Left ventricle myocardium superior (tissue), 1 donor: ENCODE measurements at regions not wholly inside any gene's neighbourhood (a gene's known extent, or its start where the extent isn't known, plus 50 kb on each side); places are given as distances from the start of the nearest gene placed in this dataset.
"Not testable (repeated sequence)": the region's sequence is repeated elsewhere in the genome, so short reads cannot be mapped to it uniquely, and the experiment has no call there.

Experiments
- ATAC-seq: fragments of 200-7000 bp; cut with Tn5 transposase; one replicate; pipeline ENCODE4 v1.9.1; 2020; ENCODE audit warnings: mild to moderate bottlenecking, moderate library complexity
- DNase-seq: peaks from one replicate; pipeline ENCODE4 v3.0.0-alpha.2; 2020
- intact Hi-C: fragments of 100-400 bp; cut with micrococcal nuclease; formaldehyde crosslinking; loops from one replicate; pipeline ENCODE4 v1.11.0; 2022
- donor health status: DM: no; HTN: yes; CAD: no; lungs with severe emphysema.

DNA sequence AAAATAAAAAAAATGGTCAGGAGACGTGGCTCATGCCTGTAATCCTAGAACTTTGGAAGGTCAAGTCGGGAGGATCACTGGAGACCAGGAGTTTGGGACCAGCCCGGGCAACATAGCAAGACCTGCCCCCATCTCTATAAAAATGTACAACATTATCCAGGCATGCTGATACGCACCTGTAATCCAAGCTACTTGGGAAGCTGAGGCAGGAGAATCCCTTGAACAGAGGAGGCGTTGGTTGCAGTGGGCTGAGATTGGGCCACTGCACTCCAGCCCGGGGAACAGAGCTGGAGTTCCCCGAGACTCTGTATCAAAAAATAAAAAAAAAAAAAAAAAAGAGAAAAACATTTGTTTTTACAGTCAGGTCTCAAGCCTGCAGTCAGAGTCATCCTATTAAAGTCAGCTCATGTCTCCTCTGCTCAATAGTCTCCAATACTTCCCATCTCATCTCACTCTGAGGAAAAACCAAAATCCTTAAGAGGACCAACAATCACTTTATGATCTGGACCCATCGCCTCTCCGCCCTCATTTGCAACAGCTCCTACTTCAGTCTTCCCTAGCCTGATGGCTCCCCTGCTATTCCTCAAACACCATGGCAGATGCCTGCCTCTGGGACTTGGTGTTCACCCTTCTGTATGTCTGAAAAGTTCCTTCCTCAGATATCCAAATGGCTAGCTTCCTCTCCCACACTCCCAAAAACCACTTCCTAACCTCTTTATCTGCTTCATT, 4796.6 kb upstream of the OR11H1 start:
- intact Hi-C loops, DNase-seq, ATAC-seq: not testable (repeated sequence)

DNA sequence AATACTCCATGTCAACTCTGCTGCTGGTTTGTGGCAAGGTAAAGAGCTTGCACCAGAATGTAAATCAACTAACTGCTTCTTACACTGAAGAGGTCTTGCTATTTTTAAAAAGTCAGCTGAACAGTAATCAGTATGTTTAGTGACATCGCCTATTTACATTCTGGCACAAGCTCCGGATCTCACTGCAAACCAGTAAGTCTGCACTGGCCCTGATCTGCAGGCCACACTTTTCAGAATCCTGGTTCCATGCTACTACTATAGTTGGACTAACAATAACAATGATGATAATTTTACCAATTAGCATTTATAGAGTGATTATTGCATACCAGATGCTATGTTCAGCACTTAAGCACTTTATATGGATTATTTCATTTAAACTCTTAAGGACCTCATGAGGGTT, 4792.9 kb upstream of the OR11H1 start:
- DNase-seq, intact Hi-C loops: not testable (repeated sequence)
- peak; percentile 30 for ATAC-seq

DNA sequence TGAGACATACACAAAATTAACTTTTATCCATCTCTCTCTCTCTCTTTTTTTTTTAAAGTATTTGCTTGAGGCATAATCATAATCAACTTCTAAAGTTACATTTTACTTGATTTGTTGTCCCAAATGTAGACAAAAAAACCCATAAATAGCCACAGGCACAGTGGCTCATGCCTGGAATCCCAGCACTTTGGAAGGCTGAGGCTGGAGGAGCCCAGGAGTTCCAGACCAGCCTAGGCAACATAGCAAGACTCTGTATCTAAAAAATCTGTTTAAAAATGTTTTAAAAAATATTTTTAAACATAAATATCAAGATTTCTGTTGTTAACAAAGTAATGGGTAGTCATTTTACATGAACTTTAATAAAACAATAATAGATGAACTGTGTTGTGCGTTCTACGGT, 4791.1 kb upstream of the OR11H1 start:
- intact Hi-C loops, ATAC-seq, DNase-seq: not testable (repeated sequence)

DNA sequence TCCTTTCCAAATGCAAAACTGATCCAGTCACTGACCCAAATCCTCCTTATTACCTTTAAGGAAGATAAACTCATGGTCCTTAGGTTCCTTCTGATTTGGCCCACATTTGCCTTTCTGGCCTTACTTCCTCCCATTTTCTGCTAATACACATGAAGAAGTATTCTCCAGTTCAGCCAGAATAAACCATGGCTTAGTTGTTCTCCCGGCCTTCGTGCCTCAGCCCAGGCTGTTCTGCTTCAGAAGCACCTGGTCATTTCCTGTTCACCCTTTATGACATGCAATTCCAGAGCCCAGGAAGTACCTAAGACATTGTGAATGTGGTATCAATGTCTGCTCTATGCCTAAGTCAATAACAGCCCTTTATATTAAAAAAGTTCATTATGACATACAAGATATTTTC, 4790.1 kb upstream of the OR11H1 start:
- DNase-seq, intact Hi-C loops, ATAC-seq: not testable (repeated sequence)

DNA sequence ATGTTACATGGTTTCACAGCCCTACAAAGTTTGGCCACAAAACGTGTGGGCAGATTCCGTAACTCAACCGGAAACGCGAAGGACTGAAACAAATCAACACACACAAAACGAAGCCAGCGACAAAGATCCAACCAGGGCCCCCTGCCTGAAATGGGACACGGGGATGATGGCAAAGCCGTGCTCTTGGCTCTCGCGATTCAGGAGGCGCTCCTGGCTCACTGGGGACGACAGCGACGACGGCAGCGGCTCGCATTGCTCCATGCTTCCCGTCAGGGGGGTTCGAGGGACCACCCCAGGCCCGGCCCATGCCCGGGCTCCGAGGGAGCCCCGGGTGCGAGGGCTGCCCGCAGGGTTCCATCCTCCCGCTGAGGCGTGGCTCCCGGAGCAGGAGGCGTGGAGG, 4786.8 kb upstream of the OR11H1 start:
- no peak for ATAC-seq
- peak; percentile 40 for DNase-seq

DNA sequence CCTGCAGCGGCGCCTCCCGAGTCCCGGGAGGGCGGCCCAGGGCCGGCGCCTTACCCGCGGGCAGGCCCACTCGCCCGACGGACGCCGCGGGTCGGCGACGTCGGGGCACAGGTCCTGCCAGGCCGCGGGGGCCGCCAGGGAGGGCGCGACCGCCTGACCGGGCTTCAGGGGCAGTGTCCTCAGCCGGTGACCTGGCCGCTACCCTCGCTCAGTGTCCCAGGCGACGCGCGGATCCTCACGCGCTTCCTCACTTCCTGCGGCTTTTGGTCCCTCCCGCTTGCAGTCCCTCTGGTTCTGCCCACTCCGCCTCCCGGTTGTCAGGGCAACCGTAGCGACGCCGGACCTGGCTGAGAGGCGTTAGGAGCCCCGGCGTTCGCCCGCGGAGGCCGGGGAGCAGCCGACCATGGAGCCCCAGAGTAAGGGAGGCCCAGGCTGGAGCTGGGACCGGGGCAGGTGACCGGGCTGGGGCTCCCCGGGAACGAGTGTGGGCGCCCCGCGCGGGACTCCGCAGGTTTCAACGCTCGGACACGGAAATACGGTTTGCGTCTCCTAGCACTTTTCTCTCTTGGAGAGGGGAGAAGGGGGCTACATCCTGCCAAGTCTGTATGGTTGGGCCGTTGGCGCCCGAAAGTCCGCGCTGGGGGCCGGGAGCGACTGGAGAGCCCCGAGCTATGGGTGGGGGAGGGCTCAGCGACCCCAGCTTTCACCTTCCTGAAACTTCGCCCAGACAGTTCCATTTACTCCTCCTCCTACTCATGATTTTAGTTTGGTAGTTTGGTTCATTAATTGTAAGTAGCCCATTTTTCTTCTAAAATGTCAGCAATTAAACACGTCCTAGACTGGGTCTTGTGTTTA, 4786.0 kb upstream of the OR11H1 start:
- intact Hi-C loops, DNase-seq: not testable (repeated sequence)
- peak; percentile 42 for ATAC-seq

More for the DNA sequence above, 4786.8 kb upstream of the OR11H1 start:
- intact Hi-C loops, result no loop called here

DNA sequence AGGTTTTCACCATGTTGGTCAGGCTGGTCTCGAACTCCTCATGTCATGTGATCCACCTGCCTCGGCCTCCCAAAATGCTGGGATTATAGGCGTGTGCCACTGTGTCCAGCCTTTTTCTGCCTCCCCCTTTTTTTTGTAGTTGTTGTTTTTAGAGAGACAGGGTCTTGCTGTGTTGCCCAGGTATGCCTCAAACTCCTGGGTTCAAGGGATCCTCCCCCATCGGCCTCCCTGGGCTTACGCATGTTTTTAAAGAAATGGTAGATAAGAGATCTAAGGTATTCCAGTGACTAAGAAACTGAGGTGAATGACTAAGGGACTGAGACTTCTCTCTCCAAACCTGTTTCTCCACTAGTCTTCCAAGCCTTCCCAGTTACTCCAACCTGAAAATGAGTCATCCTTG, 4781.6 kb upstream of the OR11H1 start:
- DNase-seq, intact Hi-C loops, ATAC-seq: not testable (repeated sequence)

DNA sequence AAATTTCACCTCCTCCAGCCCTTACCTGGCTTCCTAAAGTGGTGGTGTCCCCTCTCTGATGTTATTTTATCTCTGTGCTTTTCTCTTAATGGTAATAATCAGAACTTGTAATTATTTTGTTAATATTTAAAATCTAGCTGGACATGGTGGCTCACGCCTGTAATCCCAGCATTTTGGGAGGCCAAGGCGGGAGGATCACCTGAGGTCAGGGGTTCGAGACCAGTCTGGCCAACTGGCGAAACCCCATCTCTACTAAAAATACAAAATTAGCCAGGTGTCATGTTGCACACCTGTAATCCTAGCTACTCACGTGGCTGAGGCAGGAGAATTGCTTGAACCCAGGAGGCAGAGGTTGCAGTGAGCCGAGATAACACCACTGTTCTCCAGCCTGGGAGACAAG, 4780.8 kb upstream of the OR11H1 start:
- intact Hi-C loops, DNase-seq, ATAC-seq: not testable (repeated sequence)

DNA sequence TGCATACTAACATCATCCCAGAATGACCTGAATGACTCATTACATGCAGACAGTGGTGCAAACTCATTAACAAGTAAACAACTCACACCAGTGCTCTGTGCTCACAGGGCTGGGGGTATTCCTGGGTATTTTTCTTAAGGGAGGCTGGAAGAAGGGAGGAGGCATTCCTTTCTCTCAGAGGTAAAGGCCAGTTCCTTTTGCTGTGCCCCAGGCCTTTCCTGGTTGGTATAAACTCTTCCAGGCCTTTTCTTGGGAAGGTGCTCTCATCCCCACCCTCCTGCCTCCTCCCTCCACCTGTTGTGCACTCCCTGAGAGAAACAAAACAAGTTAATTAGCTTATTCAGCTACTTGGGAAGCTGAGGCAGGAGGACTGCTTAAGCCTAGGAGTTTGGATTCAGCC, 4779.2 kb upstream of the OR11H1 start:
- DNase-seq, ATAC-seq, intact Hi-C loops: not testable (repeated sequence)

DNA sequence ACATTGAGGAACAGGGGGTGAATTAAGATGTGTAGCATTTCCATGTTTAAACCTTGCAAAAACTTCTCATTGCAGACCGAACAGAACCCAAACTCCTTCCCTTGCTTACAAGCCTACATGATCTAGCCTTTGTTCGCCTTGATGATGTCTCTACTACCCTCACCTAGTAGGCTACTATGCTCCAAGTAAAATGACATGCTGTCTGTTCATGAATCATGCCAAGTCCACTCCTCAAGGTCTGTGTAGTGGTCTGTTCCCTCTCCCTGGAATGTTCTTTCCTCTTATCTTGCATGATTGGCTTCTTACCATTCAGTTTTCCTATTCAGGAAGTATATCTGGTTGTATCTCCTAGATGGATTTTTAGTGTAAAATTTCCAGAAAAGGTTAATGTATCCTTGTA, 4778.6 kb upstream of the OR11H1 start:
- DNase-seq, intact Hi-C loops: not testable (repeated sequence)
- ATAC-seq, result peak; percentile 57

DNA sequence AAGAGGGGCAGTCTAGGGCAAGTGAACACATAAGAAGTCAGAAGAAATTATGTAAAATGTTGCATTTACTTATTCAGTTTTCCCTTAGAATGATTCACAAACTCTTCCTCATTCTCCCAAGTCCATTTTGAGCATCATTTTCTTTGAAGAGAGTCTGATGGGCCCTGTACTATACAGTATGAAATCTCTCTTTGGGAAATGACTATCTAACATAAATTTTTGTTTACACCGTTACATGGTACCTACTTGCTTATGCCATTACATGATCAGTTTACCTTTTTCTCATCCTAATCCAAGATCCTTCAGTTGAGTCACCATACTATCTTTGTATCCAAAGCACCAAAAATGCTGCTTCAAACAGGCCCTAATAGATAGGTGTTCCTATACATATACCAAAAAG, 4774.4 kb upstream of the OR11H1 start:
- intact Hi-C loops, result not testable (repeated sequence)
- ATAC-seq, result peak; percentile 29

DNA sequence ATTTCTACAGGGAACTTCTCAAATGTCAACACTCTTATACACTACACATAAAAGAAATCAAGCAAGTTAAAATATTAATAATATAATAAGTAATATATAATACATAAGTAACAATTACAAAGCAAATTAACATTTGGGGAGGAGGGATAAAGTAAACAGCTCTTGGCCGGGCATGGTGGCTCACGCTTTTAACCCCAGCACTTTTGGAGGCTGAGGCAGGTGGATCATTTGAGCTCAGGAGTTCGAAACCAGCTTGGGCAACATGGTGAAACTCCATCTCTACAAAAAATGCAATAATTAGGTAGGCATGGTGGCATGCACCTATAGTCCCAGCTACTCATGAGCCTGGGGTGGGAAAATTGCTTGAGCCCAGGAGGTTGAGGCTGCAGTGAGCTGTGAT, 4772.6 kb upstream of the OR11H1 start:
- ATAC-seq, DNase-seq, intact Hi-C loops: not testable (repeated sequence)

More for the DNA sequence above, 4774.4 kb upstream of the OR11H1 start:
- not testable (repeated sequence) for DNase-seq

DNA sequence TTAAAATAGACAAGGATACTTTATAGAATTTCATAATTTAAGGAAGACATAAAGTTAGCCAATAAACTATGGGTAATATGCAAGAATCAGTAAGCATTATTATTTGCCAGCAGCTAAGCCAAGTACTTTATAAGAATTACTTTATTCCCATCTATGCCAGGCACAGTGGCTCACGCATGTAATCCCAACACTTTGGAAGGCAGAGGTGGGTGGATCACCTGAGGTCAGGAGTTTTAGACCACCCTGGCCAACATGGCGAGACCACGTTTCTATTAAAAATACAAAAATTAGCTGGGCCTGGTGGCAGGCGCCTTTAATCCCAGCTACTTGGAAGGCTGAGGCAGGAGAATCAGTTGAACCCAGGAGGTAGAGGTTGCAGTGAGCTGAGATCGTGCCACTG, 4767.6 kb upstream of the OR11H1 start:
- ATAC-seq, DNase-seq, intact Hi-C loops: not testable (repeated sequence)

DNA sequence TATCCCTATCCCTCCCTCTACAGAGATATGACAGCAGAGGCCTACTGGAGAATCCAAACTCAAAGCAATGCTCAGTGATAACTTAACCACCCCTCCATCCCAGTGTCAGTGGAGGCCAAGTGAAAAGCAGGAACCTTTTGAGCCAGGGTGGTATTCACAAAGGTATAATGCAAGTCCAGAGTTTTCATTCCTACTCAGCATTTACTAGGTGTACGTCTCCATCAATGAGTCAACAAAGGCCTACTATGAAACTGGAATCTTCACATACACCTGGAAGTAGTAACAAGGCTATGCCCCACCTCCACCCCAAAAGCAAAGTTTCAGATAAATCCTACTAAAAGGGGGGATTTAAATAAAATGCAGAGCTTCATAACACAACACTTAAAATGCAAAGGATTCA, 4761.7 kb upstream of the OR11H1 start:
- intact Hi-C loops, DNase-seq, ATAC-seq: not testable (repeated sequence)

DNA sequence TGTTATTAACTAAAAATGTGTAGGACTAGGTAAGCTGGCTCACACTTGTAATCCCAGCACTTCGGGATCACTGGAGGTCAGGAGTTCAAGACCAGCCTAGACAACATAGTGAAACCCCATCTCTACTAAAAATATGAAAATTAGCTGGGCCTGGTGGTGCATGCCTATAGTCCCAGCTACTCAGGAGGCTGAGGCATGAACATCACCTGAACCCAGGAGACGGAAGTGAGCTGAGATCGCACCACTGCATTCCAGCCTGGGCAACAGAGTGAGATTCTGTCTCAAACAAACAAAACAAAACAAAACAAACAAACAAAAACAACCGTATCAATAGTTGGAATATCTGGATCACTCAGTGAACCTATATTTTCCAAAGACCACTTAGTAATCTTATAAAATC, 4759.1 kb upstream of the OR11H1 start:
- DNase-seq, ATAC-seq, intact Hi-C loops: not testable (repeated sequence)

DNA sequence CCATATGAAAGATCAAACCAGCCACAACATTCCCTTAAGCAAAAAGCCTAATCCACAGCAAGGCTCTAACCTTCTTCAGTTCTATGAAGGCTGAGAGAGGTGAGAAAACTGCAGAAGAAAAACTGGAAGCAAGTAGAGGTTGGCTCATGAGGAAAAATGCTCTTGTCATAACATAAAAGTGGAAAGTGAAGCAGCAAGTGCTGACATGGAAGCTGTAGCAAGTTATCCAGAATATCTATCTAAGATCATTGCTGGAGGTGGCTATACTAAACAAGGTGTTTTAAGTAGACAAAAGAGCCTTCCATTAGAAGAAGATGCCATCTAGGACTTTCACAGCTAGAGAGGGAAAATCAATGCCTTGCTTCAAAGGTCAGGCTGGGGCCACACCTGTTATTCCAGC, 4756.2 kb upstream of the OR11H1 start:
- intact Hi-C loops, ATAC-seq: not testable (repeated sequence)

DNA sequence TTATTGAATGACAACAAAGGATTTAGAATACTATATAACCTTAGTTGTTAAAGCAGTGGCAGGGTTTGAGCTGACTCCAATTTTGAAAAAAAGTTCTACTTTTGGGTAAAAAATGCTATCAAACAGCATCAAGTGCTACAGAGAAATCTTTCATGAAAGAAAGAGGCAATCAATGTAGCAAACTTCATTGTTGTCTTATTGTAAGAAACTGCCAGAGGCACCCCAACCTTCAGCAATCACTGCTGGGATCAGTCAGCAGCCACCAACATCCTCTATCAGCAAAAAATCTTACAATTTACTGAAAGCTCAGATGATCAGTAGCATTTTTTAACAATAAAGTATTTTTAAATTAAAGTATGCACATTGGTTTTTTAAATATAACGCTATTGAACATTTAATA, 4754.7 kb upstream of the OR11H1 start:
- DNase-seq, ATAC-seq, intact Hi-C loops: not testable (repeated sequence)

More for the DNA sequence above, 4756.2 kb upstream of the OR11H1 start:
- DNase-seq, result not testable (repeated sequence)

DNA sequence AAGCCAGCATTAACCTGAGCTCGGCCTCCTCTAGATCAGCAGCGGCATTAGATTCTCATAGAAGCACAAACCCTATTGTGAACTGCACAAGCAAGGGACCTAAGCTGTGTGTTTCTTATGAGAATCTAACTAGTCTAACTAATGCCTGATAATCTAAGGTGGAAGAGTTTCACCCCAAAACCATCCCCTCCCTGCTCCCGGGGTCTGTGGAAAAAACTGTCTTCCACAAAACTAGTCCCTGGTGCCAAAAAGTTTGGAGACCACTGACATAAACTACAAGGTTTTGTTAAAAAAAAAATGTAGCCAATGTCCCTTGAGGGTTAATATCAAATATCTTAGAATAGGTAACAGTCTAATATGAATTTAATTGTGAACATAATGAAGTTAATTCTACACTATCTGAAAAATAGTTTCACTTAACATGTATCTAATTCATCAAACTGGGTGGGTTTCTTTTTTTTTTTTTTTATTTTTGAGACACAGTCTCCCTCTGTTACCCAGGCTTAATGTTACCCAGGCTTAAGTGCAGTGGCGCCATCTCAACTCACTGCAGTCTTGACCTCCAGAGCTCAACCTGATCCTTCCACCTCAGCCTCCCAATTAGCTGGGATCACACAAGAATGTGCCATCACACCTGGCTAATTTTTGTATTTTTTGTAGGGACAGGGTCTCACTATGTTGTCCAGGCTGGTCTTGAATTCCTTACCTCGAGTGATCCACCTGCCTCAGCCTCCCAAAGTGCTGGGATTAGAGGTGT, 4752.2 kb upstream of the OR11H1 start:
- intact Hi-C loops, result not testable (repeated sequence)

DNA sequence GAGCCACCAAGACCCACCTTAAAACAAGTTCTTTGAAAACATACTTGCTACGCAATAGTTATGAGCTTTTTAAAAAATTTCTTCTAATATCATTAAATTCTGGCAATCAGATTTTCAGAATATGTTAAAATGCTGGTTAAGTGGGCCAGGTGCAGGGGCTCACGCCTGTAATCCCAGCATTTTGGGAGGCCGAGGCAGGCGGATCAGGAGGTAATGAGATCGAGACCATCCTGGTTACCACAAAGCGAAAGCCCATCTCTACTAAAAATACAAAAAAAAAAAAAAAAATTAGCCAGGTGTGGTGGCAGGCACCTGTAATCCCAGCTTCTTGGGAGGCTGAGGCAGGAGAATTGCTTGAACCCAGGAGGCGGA, 4751.6 kb upstream of the OR11H1 start:
- intact Hi-C loops, ATAC-seq, DNase-seq: not testable (repeated sequence)

More for the DNA sequence above, 4752.2 kb upstream of the OR11H1 start:
- not testable (repeated sequence) for DNase-seq, ATAC-seq
